RWPE1 (cell line): ENCODE measurements at regions not wholly inside any gene's neighbourhood (a gene's known extent, or its start where the extent isn't known, plus 50 kb on each side); places are given as distances from the start of the nearest gene placed in this dataset.
A peak's percentile ranks its signal among the peaks of the same experiment; 100 is the strongest.

ENCODE experiments used
- CTCF ChIA-PET: fragments of 350-600 bp; sonication (Branson Sonifier 250); formaldehyde crosslinking; extraction: SDS; loops from one replicate; lab custom pipeline; 2021; lab: Yijun Ruan, JAX
- POLR2A ChIA-PET: fragments of 400-600 bp; formaldehyde crosslinking; extraction: SDS; loops from one replicate; lab custom pipeline; 2020; ENCODE audit warnings: antibody characterized with exemption; ENCODE audit not compliant: low non-redundant PET; lab: Yijun Ruan, JAX
- DNase-seq: peaks from one replicate; pipeline ENCODE4 v3.0.0; 2012; ENCODE audit warnings: low spot score
- H3K27ac ChIP-seq: fragments of 450-650 bp; 2 replicates; pipeline ENCODE4 v1.5.1; 2017
- TF ChIP-seq, protein P1 (sequence below): fragments of 450-650 bp; conservative IDR thresholded peaks from 2 replicates; pipeline ENCODE4 v1.5.1; 2017; ENCODE audit warnings: low read depth, mild to moderate bottlenecking

GRCh38 chr1:217342105-217342504 is 288.8 kb downstream of the GPATCH2 start:
- H3K27ac ChIP-seq = no peak overlapping the region
- ChIA-PET CTCF (interaction anchor here (0.5 kb wide), 1 partner anchor 804 kb away, joined by 3 read pairs; no protein-coding TSS in a partner anchor), POLR2A (no interaction called here)
- TF ChIP-seq, protein P1, sequence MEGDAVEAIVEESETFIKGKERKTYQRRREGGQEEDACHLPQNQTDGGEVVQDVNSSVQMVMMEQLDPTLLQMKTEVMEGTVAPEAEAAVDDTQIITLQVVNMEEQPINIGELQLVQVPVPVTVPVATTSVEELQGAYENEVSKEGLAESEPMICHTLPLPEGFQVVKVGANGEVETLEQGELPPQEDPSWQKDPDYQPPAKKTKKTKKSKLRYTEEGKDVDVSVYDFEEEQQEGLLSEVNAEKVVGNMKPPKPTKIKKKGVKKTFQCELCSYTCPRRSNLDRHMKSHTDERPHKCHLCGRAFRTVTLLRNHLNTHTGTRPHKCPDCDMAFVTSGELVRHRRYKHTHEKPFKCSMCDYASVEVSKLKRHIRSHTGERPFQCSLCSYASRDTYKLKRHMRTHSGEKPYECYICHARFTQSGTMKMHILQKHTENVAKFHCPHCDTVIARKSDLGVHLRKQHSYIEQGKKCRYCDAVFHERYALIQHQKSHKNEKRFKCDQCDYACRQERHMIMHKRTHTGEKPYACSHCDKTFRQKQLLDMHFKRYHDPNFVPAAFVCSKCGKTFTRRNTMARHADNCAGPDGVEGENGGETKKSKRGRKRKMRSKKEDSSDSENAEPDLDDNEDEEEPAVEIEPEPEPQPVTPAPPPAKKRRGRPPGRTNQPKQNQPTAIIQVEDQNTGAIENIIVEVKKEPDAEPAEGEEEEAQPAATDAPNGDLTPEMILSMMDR = no peak
- no peak for DNase-seq

DNA sequence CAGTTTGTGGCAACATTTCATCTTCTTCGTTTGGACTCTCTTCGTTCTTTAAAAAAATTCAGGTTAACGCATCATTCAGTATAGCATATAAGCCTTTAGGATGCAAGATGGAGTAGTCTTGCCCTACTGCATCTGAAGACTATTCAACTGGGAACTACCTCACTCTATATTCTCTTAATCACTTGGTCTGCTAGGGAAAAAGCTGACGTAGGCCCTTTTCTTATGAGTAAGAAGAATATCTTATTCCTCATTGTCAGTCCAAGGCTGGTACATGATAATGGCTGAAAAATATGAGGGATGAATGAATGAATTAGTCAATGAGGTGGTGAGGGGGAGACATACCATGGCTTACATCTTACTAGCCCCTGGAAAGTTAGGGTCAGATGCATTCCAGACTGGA is 294.2 kb downstream of the GPATCH2 start:
- POLR2A ChIA-PET = no interaction called here
- CTCF ChIA-PET = no interaction called here
- DNase-seq = no peak
- TF ChIP-seq, protein P1 = no peak
- no peak overlapping the region for H3K27ac ChIP-seq

DNA sequence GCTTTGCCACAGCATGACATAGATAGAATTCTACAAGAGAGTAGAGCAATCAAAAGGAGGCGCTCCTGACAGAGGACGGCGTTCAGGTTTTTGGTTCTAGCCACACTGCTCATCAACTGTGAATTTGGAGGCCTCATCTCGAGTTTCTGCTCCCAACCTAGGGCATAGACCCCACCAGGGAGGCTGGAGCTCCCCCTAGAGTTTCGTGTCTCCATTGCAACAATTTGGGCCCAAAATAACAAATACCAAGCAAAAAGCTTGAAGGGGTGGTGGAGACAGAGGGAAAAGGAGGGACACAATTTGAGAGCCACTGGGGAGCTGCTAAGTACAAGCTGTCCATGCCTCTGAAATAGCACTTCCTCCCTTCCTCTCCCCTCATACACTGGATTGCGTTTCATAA is 297.0 kb downstream of the GPATCH2 start:
- POLR2A ChIA-PET = no interaction called here
- peak; percentile 55 for DNase-seq
- H3K27ac ChIP-seq = no peak overlapping the region
- TF ChIP-seq, protein P1 = no peak
- CTCF ChIA-PET = interaction anchor here (0.6 to 0.7 kb wide), 4 partner anchors 11 to 1084 kb away, joined by 3 read pairs; no protein-coding TSS in a partner anchor

- ChIA-PET CTCF (interaction anchor here (0.6 kb wide), 4 partner anchors 102 to 700 kb away, joined by 3 to 6 read pairs (median 3); no protein-coding TSS in a partner anchor), POLR2A (no interaction called here)
- H3K27ac ChIP-seq = no peak overlapping the region
- TF ChIP-seq, protein P1 = no peak
- DNase-seq = no peak
Observed at GRCh38 chr1:217332431-217333065, 298.3 kb downstream of the GPATCH2 start.

GRCh38 chr1:217331698-217332097 is 299.2 kb downstream of the GPATCH2 start:
- no peak for DNase-seq
- ChIA-PET POLR2A (no interaction called here), CTCF (no interaction called here)
- TF ChIP-seq, protein P1 = no peak
- no peak overlapping the region for H3K27ac ChIP-seq

DNA sequence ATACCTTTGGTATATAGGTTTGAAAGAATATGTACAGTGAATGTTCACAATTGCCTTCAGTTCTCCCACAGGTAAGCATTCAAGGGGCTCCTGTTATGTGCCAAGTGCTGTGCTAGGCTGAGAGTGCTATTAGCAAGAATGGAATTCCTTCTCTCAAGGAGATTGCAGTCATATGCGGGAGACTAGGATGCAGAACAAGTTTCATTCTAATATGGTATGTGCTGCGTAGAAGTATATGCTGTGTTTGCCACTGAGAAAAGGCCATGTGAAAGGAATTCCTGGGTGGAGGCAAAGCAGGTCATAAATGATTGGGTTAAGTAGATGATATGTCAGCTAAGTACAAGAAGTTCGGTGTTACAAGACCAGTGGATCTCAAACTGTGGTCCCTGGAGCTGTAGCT is 303.0 kb downstream of the GPATCH2 start:
- POLR2A ChIA-PET = no interaction called here
- CTCF ChIA-PET = interaction anchor here (0.7 kb wide), 1 partner anchor 297 kb away, joined by 4 read pairs; no protein-coding TSS in a partner anchor
- TF ChIP-seq, protein P1 = no peak
- no peak overlapping the region for H3K27ac ChIP-seq
- no peak for DNase-seq
